ENCODE measurements at regions not wholly inside any gene's neighbourhood (a gene's known extent, or its start where the extent isn't known, plus 50 kb on each side); places are given as distances from the start of the nearest gene placed in this dataset.

DNA sequence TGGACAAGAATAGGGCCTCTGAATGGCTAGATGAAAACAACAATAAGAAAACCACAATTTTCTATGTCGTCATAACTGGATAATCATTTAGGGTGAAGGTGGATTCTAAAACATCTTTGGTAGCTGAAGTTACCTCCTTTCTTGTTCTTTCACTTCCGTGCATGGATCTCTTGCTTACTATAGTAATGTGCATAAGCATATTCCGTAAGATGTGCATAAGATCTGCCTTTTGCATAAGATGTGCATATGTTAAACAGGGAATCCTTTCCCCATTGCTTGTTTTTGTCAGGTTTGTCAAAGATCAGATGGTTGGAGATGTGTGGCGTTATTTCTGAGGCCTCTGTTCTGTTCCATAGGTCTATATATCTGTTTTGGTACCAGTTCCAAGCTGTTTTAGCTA is 353.6 kb downstream of the MTX2 start:
- no peak for DNase-seq

GRCh38 chr2:176626796-176627195 is 357.6 kb downstream of the MTX2 start:
- DNase-seq: no peak

- no peak for DNase-seq
Observed at GRCh38 chr2:176628438-176628837, 359.2 kb downstream of the MTX2 start.

DNA sequence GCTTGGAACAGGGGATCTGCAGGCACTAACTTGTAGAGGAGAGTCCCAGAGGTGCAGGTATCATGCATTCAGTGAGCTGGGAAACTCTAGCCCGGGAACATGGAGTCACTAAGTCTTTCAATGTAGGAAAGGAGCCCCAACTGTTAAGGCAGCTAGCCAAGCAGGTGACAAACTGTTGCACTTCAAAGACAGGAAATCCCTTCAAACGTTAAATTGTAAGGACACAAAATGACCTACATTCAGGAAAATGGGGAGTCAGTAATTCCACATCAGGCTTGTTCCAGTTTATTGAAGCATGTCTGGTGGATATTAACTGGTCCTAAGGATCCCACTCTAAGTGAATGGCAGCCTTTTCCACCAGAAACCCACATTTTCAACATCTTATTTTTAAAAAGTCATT is 364.5 kb downstream of the MTX2 start:
- no peak for DNase-seq

- DNase-seq: no peak
Observed at GRCh38 chr2:176636401-176636800, 367.2 kb downstream of the MTX2 start.

- DNase-seq: no peak
Observed at GRCh38 chr2:176637142-176637485, 367.9 kb downstream of the MTX2 start.

GRCh38 chr2:176637486-176638166 is 368.4 kb downstream of the MTX2 start:
- DNase-seq: no peak

GRCh38 chr2:176638167-176639015 is 369.1 kb downstream of the MTX2 start:
- DNase-seq: peak in 3 of 4 experiments; percentile 4 to 7 (median 6)

- no peak for DNase-seq
Observed at GRCh38 chr2:176639016-176639343, 369.7 kb downstream of the MTX2 start.

DNA sequence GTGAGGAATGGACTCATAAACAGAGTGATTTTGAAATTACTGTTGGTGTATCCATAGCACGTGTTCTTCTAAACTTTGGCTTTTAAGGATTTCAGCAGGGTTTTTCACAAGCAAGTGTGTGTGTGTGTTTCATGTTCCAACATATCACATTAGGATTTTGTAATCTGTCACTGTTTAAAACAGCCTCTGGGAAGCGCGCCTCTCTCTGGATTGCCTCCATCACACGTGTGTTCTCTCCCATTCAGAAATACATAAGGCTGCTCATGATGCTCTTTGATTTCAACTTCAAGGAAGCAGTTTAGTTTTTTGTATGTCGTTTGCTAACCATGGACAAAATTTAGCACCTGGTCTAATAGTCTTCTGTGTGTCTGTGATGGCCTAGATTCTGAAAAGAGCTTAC is 370.4 kb downstream of the MTX2 start:
- no peak for DNase-seq

- no peak for DNase-seq
Observed at GRCh38 chr2:176641436-176641835, 372.2 kb downstream of the MTX2 start.

- DNase-seq: no peak
Observed at GRCh38 chr2:176642074-176642473, 372.8 kb downstream of the MTX2 start.

GRCh38 chr2:176643646-176644045 is 374.4 kb downstream of the MTX2 start:
- no peak for DNase-seq

GRCh38 chr2:176645494-176645893 is 376.3 kb downstream of the MTX2 start:
- no peak for DNase-seq

DNA sequence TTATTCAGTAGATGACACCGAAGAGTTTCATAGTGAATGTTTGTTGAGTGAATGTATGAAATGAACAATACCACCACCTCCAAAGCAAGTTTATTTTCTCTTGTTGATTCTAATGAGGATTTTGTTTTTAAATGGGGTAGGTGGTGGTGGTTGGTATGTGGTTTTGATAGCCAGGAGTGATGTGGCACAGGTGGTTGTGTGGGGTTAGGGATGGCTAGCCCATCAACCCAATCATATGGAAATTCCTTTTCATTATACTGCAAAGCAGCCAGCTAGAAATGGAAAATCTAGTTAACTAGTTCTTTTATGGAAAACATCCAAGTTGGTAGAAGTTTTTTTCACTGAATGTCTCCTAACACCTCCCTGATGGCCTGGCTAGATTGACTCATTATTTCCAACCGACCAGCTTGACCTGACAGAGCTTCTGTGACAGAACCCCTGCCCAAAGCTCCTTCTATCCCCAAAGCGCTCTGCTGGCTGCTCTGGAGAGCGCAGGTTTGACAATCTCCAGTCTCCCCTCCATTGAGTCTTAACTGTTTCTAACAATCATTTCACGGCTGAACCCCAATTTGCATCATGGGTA is 376.9 kb downstream of the MTX2 start:
- no peak for DNase-seq

- DNase-seq: no peak
Observed at GRCh38 chr2:176647325-176648165, 378.3 kb downstream of the MTX2 start.

DNA sequence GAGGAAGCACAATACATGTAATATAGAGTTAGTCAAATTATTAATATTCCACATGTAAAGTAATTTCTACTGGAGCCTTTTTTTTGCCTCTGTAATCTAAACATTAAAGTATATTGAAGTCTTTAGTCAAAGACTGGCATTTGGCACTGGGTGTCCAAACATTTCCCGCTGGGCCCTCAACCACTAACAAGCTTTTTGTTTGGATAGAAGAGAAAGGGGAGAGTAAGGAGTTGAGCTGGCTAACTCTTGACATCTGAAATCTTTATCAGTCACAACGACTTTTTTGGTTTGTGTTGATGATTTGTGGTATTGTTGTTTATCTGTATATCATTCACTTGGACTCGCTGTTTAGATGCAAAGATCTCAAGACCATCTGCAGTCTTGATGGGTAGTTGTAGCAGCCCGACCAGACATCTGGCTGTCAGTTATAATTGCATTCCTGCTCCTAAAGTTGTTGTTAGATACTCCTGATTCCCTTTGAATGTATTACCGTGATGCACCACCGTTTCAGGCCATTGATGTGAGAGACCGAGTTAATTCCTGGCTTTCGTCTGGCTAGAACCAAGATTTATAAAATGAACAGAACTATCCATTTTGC is 379.6 kb downstream of the MTX2 start:
- no peak for DNase-seq

- no peak for DNase-seq
Observed at GRCh38 chr2:176650104-176650837, 381.0 kb downstream of the MTX2 start.

DNA sequence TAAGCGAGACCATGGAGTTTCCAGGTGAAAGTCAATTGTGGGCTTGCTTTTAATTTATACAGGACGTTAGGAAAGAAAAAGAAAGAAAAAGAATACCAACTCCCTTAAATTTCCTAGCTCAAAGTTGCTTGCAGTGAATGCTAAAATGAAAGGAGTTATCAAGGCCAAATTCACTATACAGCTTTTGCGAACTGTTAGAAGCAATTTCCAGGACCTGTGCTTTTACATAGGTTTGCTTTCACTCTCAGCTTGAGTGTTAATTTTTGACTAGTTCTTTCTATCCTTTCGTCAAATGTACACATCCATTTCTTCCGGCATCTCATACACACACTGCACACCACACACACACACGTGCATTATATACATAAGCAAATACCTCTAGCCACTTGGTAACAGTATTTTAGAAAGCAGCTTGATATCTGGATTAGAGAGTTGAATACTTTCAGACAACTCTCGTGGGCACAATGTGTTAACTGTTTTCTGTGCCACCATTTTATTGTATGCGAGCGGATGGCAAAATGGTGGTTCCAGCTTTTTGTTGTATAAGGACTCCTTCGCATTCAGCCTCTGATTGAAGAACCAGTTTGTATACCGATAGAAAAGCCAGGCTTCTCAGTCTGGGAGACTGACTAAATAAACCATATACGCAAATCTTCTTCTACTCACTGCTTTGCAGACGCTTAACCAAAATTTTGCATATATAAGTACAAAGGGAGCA is 381.8 kb downstream of the MTX2 start:
- DNase-seq: no peak

DNA sequence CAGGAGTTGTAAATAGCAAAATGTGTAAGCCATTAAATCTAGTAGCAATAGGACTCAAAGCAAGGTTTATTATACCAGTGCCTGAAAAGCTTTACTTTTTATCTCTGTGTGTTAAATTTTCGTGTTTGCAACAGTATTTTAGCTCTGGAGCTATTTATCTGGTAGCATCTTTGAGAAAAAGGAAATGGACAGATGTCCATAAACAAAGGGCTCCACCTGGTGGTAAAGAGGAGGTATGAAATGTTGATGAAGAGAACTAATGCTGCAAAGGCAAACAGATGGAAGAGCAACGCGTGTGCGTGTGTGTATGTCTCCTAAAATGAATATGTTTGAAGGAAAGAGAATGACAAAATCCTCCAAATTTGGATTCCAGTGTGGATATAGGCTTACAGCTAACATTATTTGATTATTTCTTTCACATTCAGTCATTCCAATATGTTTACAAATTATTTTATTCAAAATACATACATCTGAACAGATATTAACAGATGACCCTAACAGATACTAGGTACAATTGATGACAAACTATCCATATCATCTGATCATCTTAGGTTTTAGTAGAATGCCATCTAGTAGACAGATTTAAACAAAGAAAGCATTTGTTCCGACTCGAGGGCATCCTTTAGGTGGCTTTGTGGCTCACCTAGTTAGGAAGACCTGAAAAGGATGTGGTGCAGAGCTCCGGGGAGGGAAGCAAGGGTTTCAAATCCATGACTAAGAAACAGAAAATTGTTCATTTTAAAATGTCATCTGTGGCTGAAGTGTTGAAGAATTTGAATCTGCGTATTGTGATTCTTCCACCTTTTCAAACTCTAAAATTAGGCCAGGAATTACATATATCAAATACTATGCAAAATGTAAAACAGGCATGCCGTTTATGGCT is 383.3 kb downstream of the MTX2 start:
- DNase-seq: no peak

Data from activated CD4-positive, CD25-positive, alpha-beta regulatory T cell (primary cell).